GM23338 (cell line): ENCODE measurements at regions not wholly inside any gene's neighbourhood (a gene's known extent, or its start where the extent isn't known, plus 50 kb on each side); places are given as distances from the start of the nearest gene placed in this dataset.

Experiments
- ATAC-seq: fragments of 200-7000 bp; cut with Tn5 transposase; 3 replicates; pipeline ENCODE4 v1.9.1; 2020
- DNase-seq: peaks from one replicate; pipeline ENCODE4 v3.0.0-alpha.2; 2015; ENCODE audit warnings: low spot score
- H2AFZ ChIP-seq: fragments of 200-600 bp; sonication (generic); 2 replicates; pipeline ENCODE4 v1.8.0; 2016; ENCODE audit warnings: antibody characterized with exemption, mild to moderate bottlenecking, moderate library complexity
- H3F3A ChIP-seq: fragments of 200-600 bp; sonication (generic); replicated peaks from 2 replicates; pipeline ENCODE4 v1.8.0; 2017; ENCODE audit warnings: antibody characterized with exemption, mixed run types, low read depth
- H3K27ac ChIP-seq: fragments of 200-600 bp; sonication (generic); 2 replicates; pipeline ENCODE4 v1.6.1; 2016; ENCODE audit warnings: low read depth
- H3K27me3 ChIP-seq: fragments of 200-600 bp; sonication (generic); 2 replicates; pipeline ENCODE4 v1.8.0; 2016; ENCODE audit warnings: mild to moderate bottlenecking, mixed run types, moderate library complexity; ENCODE audit not compliant: insufficient read depth
- H3K36me3 ChIP-seq: fragments of 200-600 bp; sonication (generic); 2 replicates; pipeline ENCODE4 v1.8.0; 2016; ENCODE audit warnings: mild to moderate bottlenecking; ENCODE audit not compliant: insufficient read depth
- H3K4me1 ChIP-seq: fragments of 200-600 bp; sonication (generic); 2 replicates; pipeline ENCODE4 v1.8.0; 2016; ENCODE audit warnings: mild to moderate bottlenecking, moderate library complexity; ENCODE audit not compliant: insufficient read depth
- H3K4me2 ChIP-seq: fragments of 200-600 bp; sonication (generic); 2 replicates; pipeline ENCODE4 v1.7.1; 2017; ENCODE audit warnings: mixed run types
- H3K4me3 ChIP-seq: fragments of 200-600 bp; sonication (generic); 2 replicates; pipeline ENCODE4 v1.6.1; 2016; ENCODE audit warnings: mixed run types
- H3K79me2 ChIP-seq: fragments of 200-600 bp; sonication (generic); replicated peaks from 2 replicates; pipeline ENCODE4 v1.8.0; 2017; ENCODE audit warnings: mild to moderate bottlenecking; ENCODE audit not compliant: insufficient read depth
- H3K9me2 ChIP-seq: fragments of 200-600 bp; sonication (generic); 2 replicates; pipeline ENCODE4 v1.8.0; 2017; ENCODE audit not compliant: insufficient read depth
- H4K20me1 ChIP-seq: fragments of 200-600 bp; sonication (generic); replicated peaks from 2 replicates; pipeline ENCODE4 v1.8.0; 2017; ENCODE audit warnings: mild to moderate bottlenecking; ENCODE audit not compliant: insufficient read depth
- H3K27ac Mint-ChIP-seq: 2 replicates; pipeline ENCODE4 v1.8.0; 2020; ENCODE audit warnings: inconsistent platforms, mild to moderate bottlenecking, moderate library complexity, mixed read lengths
- H3K27me3 Mint-ChIP-seq: 3 replicates; pipeline ENCODE4 v1.8.0; 2022; ENCODE audit warnings: low read depth, mild to moderate bottlenecking, moderate library complexity, mixed read lengths, inconsistent platforms; ENCODE audit not compliant: insufficient read depth, poor library complexity
- H3K36me3 Mint-ChIP-seq: 3 replicates; pipeline ENCODE4 v1.8.0; 2021; ENCODE audit warnings: low read depth, mild to moderate bottlenecking, inconsistent platforms, moderate library complexity, mixed read lengths
- H3K4me1 Mint-ChIP-seq: 3 replicates; pipeline ENCODE4 v1.8.0; 2020; ENCODE audit warnings: mild to moderate bottlenecking, inconsistent platforms, mixed read lengths
- H3K4me3 Mint-ChIP-seq: 3 replicates; pipeline ENCODE4 v1.8.0; 2021; ENCODE audit warnings: moderate library complexity, mild to moderate bottlenecking, inconsistent platforms, mixed read lengths
- H3K9me3 Mint-ChIP-seq: 3 replicates; pipeline ENCODE4 v1.8.0; 2020; ENCODE audit warnings: moderate library complexity, mild to moderate bottlenecking, inconsistent platforms, mixed read lengths
- CREB1 ChIP-seq: fragments of 250-450 bp; sonication (Bioruptor Pico); IDR thresholded peaks from 2 replicates; pipeline ENCODE4 v1.5.0; 2020; ENCODE audit warnings: low read depth, mild to moderate bottlenecking, moderate library complexity
- ETS1 ChIP-seq: IDR thresholded peaks from 2 replicates; pipeline ENCODE4 v1.6.1; 2016; ENCODE audit warnings: antibody characterized with exemption
- EZH2 ChIP-seq: fragments of 200-600 bp; sonication (generic); IDR thresholded peaks from one replicate; pipeline ENCODE4 v1.8.0; 2017; ENCODE audit warnings: antibody characterized with exemption, mild to moderate bottlenecking, low read depth; ENCODE audit not compliant: unreplicated experiment
- EZH2phosphoT487 ChIP-seq: fragments of 200-600 bp; sonication (generic); IDR thresholded peaks from one replicate; pipeline ENCODE4 v1.8.1; 2018; ENCODE audit warnings: antibody characterized with exemption; ENCODE audit not compliant: unreplicated experiment
- JUNB ChIP-seq: IDR thresholded peaks from one replicate; pipeline ENCODE4 v1.6.1; 2016; ENCODE audit warnings: antibody characterized with exemption; ENCODE audit not compliant: unreplicated experiment
- NANOG ChIP-seq: IDR thresholded peaks from 2 replicates; pipeline ENCODE4 v1.6.1; 2016; ENCODE audit warnings: antibody characterized with exemption, borderline replicate concordance
- POLR2AphosphoS5 ChIP-seq: IDR thresholded peaks from 2 replicates; pipeline ENCODE4 v1.6.1; 2016; ENCODE audit warnings: antibody characterized with exemption, low read depth
- REST ChIP-seq: IDR thresholded peaks from one replicate; pipeline ENCODE4 v1.6.1; 2018; ENCODE audit warnings: antibody characterized with exemption; ENCODE audit not compliant: unreplicated experiment
- ZNF114 ChIP-seq: fragments of 250-450 bp; sonication (Bioruptor Pico); IDR thresholded peaks from 2 replicates; pipeline ENCODE4 v1.5.0; 2020; ENCODE audit warnings: mild to moderate bottlenecking, moderate library complexity
- ZNF462 ChIP-seq: fragments of 250-450 bp; sonication (Bioruptor Pico); IDR thresholded peaks from 2 replicates; pipeline ENCODE4 v1.5.0; 2020; ENCODE audit warnings: mild to moderate bottlenecking, moderate library complexity

GRCh38 chr6:99846006-99846405 lies 148.0 kb downstream of the MCHR2 start:
- no peaks in the 10 kb centered on the region for H3K36me3 Mint-ChIP-seq
- H3K4me1 Mint-ChIP-seq: peaks cover 31% of the 10 kb centered on the region
- Histone ChIP-seq H3K4me2 (no peak overlapping the region), H4K20me1 (no peaks in the 10 kb centered on the region), H3K36me3 (no peaks in the 10 kb centered on the region), H3F3A (no peaks in the 10 kb centered on the region), H3K4me3 (no peak overlapping the region), H2AFZ (no peak overlapping the region), H3K9me2 (no peaks in the 10 kb centered on the region), H3K79me2 (no peaks in the 10 kb centered on the region), H3K4me1 (peaks cover 5% of the 10 kb centered on the region; the same call in 1 of the 2 replicates), H3K27ac (no peak overlapping the region), H3K27me3 (peaks cover 17% of the 10 kb centered on the region)
- ATAC-seq (peak; percentile 91), DNase-seq (peak; percentile 76)
- H3K4me3 Mint-ChIP-seq: no peak overlapping the region
- no peak overlapping the region for H3K27ac Mint-ChIP-seq
- H3K9me3 Mint-ChIP-seq: no peaks in the 10 kb centered on the region
- H3K27me3 Mint-ChIP-seq: peaks cover 3% of the 10 kb centered on the region
- TF ChIP-seq POLR2AphosphoS5 (0 out of 2 replicates have a peak, but pooled peaks have one; percentile 23), NANOG (no peak)

- H3K27ac ChIP-seq: no peak overlapping the region
- Mint-ChIP-seq H3K9me3 (no peaks in the 10 kb centered on the region), H3K27ac (no peak overlapping the region), H3K4me3 (no peak overlapping the region), H3K27me3 (peaks cover 4% of the 10 kb centered on the region), H3K4me1 (peaks cover 17% of the 10 kb centered on the region), H3K36me3 (no peaks in the 10 kb centered on the region)
- DNase-seq: no peak
- no peak overlapping the region for H2AFZ ChIP-seq
- no peak overlapping the region for H3K4me2 ChIP-seq
- H3K9me2 ChIP-seq: no peaks in the 10 kb centered on the region
- H3K27me3 ChIP-seq: peaks cover 14% of the 10 kb centered on the region
- peaks cover 5% of the 10 kb centered on the region; the same call in 1 of the 2 replicates for H3K4me1 ChIP-seq
- ATAC-seq: no peak
- no peaks in the 10 kb centered on the region for H3K79me2 ChIP-seq
- no peak overlapping the region for H3K4me3 ChIP-seq
- no peaks in the 10 kb centered on the region for H3K36me3 ChIP-seq
- H4K20me1 ChIP-seq: no peaks in the 10 kb centered on the region
- H3F3A ChIP-seq: no peaks in the 10 kb centered on the region
- TF ChIP-seq CREB1 (CRISPR knock-in tag) (no peak), ETS1 (no peak), ZNF114 (CRISPR knock-in tag) (no peak), EZH2 (no peak), ZNF462 (CRISPR knock-in tag) (no peak), EZH2phosphoT487 (no peak), JUNB (no peak), POLR2AphosphoS5 (no peak), REST (no peak)
These were observed 143.2 kb downstream of the MCHR2 start for GRCh38 chr6:99850841-99851240.
